Neural cell (in vitro differentiated cells): ENCODE measurements at regions not wholly inside any gene's neighbourhood (a gene's known extent, or its start where the extent isn't known, plus 50 kb on each side); places are given as distances from the start of the nearest gene placed in this dataset.
"Not testable (repeated sequence)": the region's sequence is repeated elsewhere in the genome, so short reads cannot be mapped to it uniquely, and the experiment has no call there.

ENCODE experiments used
- H2AFZ ChIP-seq: fragments of 200-600, 300-800 bp; sonication (generic), shearing (Covaris generic); 2 replicates; pipeline ENCODE4 v1.6.0; 2014; ENCODE audit warnings: low read depth, mild to moderate bottlenecking, antibody characterized with exemption, low read length, moderate library complexity
- H3F3A ChIP-seq: fragments of 200-600 bp; shearing (Covaris generic); 2 replicates; pipeline ENCODE4 v1.6.1; 2016; ENCODE audit warnings: mild to moderate bottlenecking, moderate library complexity, mixed read lengths, antibody characterized with exemption, low read length; ENCODE audit not compliant: insufficient read depth, poor library complexity, severe bottlenecking
- H3K27ac ChIP-seq: fragments of 200-600, 300-800 bp; sonication (generic), shearing (Covaris generic); 2 replicates; pipeline ENCODE4 v1.5.1; 2014; ENCODE audit warnings: mild to moderate bottlenecking, low read length, moderate library complexity
- H3K27me3 ChIP-seq: fragments of 300-800, 200-600 bp; sonication (generic), shearing (Covaris generic); 2 replicates; pipeline ENCODE4 v1.6.0; 2014; ENCODE audit warnings: mild to moderate bottlenecking, low read depth, low read length, moderate library complexity; ENCODE audit not compliant: insufficient read depth
- H3K36me3 ChIP-seq: fragments of 300-800, 200-600 bp; sonication (generic), shearing (Covaris generic); 2 replicates; pipeline ENCODE4 v1.5.1; 2014; ENCODE audit warnings: mild to moderate bottlenecking, antibody characterized with exemption, low read length, moderate library complexity; ENCODE audit not compliant: insufficient read depth
- H3K4me2 ChIP-seq: fragments of 300-800, 200-600 bp; sonication (generic), shearing (Covaris generic); 2 replicates; pipeline ENCODE4 v1.6.0; 2014; ENCODE audit warnings: mild to moderate bottlenecking, low read length
- H3K4me3 ChIP-seq: fragments of 300-800, 200-600 bp; sonication (generic), shearing (Covaris generic); 2 replicates; pipeline ENCODE4 v1.5.1; 2014; ENCODE audit warnings: mild to moderate bottlenecking, low read length, moderate library complexity
- H3K79me2 ChIP-seq: fragments of 200-600 bp; shearing (Covaris generic); replicated peaks from 2 replicates; pipeline ENCODE4 v1.6.0; 2014; ENCODE audit warnings: mild to moderate bottlenecking, low read length, moderate library complexity; ENCODE audit not compliant: insufficient read depth
- H3K9ac ChIP-seq: fragments of 300-800, 200-600 bp; sonication (generic), shearing (Covaris generic); 2 replicates; pipeline ENCODE4 v1.6.1; 2016; ENCODE audit warnings: mild to moderate bottlenecking, low read length, mixed read lengths
- H3K9me2 ChIP-seq: fragments of 200-600 bp; shearing (Covaris generic); 2 replicates; pipeline ENCODE4 v1.6.1; 2016; ENCODE audit warnings: mild to moderate bottlenecking, low read length, mixed read lengths; ENCODE audit not compliant: insufficient read depth
- H3K9me3 ChIP-seq: fragments of 200-600, 300-800 bp; sonication (generic), shearing (Covaris generic); 2 replicates; pipeline ENCODE4 v1.6.1; 2016; ENCODE audit warnings: mild to moderate bottlenecking, mixed run types, low read length, moderate library complexity, mixed read lengths
- H4K20me1 ChIP-seq: fragments of 200-600 bp; shearing (Covaris generic); 2 replicates; pipeline ENCODE4 v1.6.1; 2016; ENCODE audit warnings: mild to moderate bottlenecking, mixed run types; ENCODE audit not compliant: insufficient read depth
- EP300 ChIP-seq: fragments of 450-650 bp; conservative IDR thresholded peaks from 2 replicates; pipeline ENCODE4 v1.6.1; 2014; ENCODE audit warnings: antibody characterized with exemption, mild to moderate bottlenecking, moderate library complexity; ENCODE audit not compliant: poor library complexity, severe bottlenecking
- EZH2 ChIP-seq: fragments of 200-600, 300-800 bp; shearing (Covaris generic), sonication (generic); IDR thresholded peaks from 2 replicates; pipeline ENCODE4 v1.6.1; 2014; ENCODE audit warnings: antibody characterized with exemption, low read length, borderline replicate concordance, mild to moderate bottlenecking; ENCODE audit not compliant: insufficient read depth, poor library complexity, severe bottlenecking
- MXI1 ChIP-seq: fragments of 450-650 bp; conservative IDR thresholded peaks from 2 replicates; pipeline ENCODE4 v1.6.1; 2014; ENCODE audit warnings: antibody characterized with exemption, mild to moderate bottlenecking; ENCODE audit not compliant: poor library complexity, severe bottlenecking
- POLR2AphosphoS5 ChIP-seq: IDR thresholded peaks from 2 replicates; pipeline ENCODE4 v1.6.1; 2012
- RAD21 ChIP-seq: fragments of 450-650 bp; conservative IDR thresholded peaks from 2 replicates; pipeline ENCODE4 v1.6.1; 2014; ENCODE audit warnings: antibody characterized with exemption, mild to moderate bottlenecking, moderate library complexity
- SMC3 ChIP-seq: fragments of 450-650 bp; conservative IDR thresholded peaks from 2 replicates; pipeline ENCODE4 v1.6.1; 2014; ENCODE audit warnings: antibody characterized with exemption, mild to moderate bottlenecking, moderate library complexity; ENCODE audit not compliant: poor library complexity
- TAF1 ChIP-seq: IDR thresholded peaks from 2 replicates; pipeline ENCODE4 v1.6.1; 2012; ENCODE audit warnings: low read depth
- TF ChIP-seq, protein P1 (sequence below): fragments of 450-650 bp; IDR thresholded peaks from 2 replicates; pipeline ENCODE4 v1.5.1; 2014; ENCODE audit warnings: antibody characterized with exemption, mild to moderate bottlenecking, moderate library complexity; ENCODE audit not compliant: poor library complexity, severe bottlenecking
- TF ChIP-seq, protein P2 (sequence below): IDR thresholded peaks from 2 replicates; pipeline ENCODE4 v1.6.1; 2012; ENCODE audit warnings: borderline replicate concordance

DNA sequence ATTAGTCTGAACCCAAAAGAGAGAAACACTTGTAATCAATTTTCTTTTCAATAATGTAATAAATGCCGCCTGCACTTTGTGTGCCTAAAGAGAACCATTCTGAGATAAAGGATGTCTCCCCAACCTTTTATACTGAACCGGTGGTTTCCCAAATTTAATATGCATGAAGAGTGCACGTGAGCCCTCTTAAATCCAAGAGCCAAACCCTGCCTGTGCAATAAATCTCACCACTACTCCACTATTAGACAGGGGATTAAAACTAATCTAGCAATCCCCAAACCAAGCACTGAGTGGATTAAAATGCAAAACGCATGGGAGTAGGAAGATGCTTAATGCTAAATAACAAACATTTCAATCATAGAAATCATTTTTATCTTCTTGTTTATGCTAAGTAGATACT lies 351.0 kb upstream of the PSMD7 start:
- Histone ChIP-seq H3F3A (no peaks in the 10 kb centered on the region), H4K20me1 (no peaks in the 10 kb centered on the region), H3K4me2 (no peak overlapping the region), H3K27me3 (no peaks in the 10 kb centered on the region), H3K27ac (no peak overlapping the region), H3K9me3 (no peaks in the 10 kb centered on the region), H3K79me2 (no peaks in the 10 kb centered on the region), H3K9ac (no peak overlapping the region), H3K9me2 (no peaks in the 10 kb centered on the region), H3K4me3 (no peak overlapping the region), H2AFZ (no peak overlapping the region), H3K36me3 (no peaks in the 10 kb centered on the region)
- no peak for TF ChIP-seq EZH2
- no peak for TF ChIP-seq TAF1

DNA sequence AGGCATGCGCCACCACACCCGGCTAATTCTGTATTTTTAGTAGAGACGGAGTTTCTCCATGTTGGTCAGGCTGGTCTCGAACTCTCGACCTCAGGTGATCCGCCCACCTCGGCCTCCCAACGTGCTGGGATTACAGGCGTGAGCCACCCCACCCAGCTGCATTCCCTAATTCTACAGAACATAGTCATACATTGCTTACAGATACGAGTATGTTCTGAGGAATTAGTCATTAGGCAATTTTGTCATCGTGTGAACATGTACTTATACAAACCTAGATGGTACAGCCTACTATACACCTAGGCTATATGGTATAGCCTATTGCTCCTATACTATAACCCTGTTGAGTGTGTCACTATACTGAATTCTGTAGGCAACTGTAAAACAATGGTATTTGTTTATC lies 353.4 kb upstream of the PSMD7 start:
- H3K27me3 ChIP-seq, H3K9me3 ChIP-seq, H3K27ac ChIP-seq, H2AFZ ChIP-seq, H3F3A ChIP-seq, H3K9ac ChIP-seq, H3K4me3 ChIP-seq, H3K9me2 ChIP-seq, H3K36me3 ChIP-seq, H3K79me2 ChIP-seq, H3K4me2 ChIP-seq, H4K20me1 ChIP-seq: not testable (repeated sequence)

DNA sequence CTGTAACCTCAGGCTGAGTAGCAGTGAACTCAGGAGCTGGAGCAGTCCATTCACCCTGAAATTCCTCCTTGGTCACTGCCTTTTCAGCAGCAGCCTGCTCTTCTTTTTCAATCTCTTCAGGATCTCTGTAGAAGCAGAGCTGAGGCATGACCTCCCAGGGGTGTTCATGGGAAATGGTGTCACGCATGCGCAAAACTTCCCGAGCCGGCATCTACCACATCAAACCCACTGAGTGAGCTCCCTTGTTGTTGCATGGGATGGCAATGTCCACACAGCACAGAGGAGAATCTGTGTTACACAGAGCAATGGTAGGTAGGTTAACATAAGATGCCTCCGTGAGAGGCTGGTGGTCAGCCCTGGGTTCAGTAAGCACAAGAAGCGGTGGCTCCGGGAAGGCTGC lies 355.8 kb upstream of the PSMD7 start:
- H3K79me2 ChIP-seq, H3K9me3 ChIP-seq, H3K36me3 ChIP-seq, H3K27me3 ChIP-seq, H3K27ac ChIP-seq, H4K20me1 ChIP-seq, H3K9me2 ChIP-seq, H2AFZ ChIP-seq, H3K4me2 ChIP-seq, H3K9ac ChIP-seq, H3K4me3 ChIP-seq, H3F3A ChIP-seq: not testable (repeated sequence)

DNA sequence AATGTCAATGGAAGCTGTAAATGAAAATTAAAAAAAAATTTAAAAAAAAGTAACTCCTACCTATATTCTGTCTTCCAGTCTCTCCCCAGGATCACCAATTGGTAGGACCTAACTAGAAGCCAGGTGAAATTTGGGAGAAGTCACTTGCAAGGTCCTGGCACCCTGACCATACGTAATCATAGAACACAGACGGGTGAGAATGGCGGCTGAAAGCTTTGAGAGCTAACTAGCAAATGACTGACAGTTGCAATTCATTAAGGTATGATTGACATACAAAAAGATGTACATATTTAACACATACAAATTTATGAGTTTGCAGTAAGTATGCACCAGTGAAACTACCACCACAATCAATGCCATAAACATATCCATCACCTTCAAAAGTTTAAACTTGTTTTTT lies 372.7 kb upstream of the PSMD7 start:
- Histone ChIP-seq H3K4me2 (no peak overlapping the region), H3K9me2 (no peaks in the 10 kb centered on the region), H3K27ac (no peak overlapping the region), H2AFZ (no peak overlapping the region), H3K4me3 (no peak overlapping the region), H3K36me3 (no peaks in the 10 kb centered on the region), H4K20me1 (no peaks in the 10 kb centered on the region), H3K9me3 (no peaks in the 10 kb centered on the region), H3K27me3 (no peaks in the 10 kb centered on the region), H3K9ac (no peak overlapping the region), H3K79me2 (no peaks in the 10 kb centered on the region), H3F3A (no peaks in the 10 kb centered on the region)
- TF ChIP-seq SMC3, result no peak
- no peak for TF ChIP-seq EP300
- TF ChIP-seq POLR2AphosphoS5, result no peak
- TF ChIP-seq MXI1, result no peak

DNA sequence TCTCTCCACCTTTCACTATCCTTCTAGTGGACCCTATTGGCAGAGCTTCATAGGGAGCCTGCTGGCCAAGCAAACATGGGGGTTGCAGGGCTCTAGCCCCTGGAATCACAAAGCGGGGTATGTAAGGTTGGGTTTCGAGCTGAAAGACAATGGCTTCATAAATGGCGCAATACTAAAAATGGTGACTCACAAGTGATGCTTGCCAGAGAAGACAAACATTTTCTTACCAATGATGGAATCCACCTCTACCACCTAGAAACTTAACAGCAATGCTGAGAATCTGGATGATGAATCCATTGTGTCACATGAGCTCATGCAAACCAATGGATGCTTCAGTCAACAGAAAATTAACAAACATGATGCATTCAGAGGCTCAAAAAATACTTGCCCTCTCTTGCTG lies 375.3 kb upstream of the PSMD7 start:
- H2AFZ ChIP-seq, result no peak overlapping the region
- no peak overlapping the region for H3K9ac ChIP-seq
- no peaks in the 10 kb centered on the region for H3K79me2 ChIP-seq
- no peak overlapping the region for H3K4me3 ChIP-seq
- no peaks in the 10 kb centered on the region for H3K9me2 ChIP-seq
- TF ChIP-seq EP300, result no peak
- TF ChIP-seq, protein P1, sequence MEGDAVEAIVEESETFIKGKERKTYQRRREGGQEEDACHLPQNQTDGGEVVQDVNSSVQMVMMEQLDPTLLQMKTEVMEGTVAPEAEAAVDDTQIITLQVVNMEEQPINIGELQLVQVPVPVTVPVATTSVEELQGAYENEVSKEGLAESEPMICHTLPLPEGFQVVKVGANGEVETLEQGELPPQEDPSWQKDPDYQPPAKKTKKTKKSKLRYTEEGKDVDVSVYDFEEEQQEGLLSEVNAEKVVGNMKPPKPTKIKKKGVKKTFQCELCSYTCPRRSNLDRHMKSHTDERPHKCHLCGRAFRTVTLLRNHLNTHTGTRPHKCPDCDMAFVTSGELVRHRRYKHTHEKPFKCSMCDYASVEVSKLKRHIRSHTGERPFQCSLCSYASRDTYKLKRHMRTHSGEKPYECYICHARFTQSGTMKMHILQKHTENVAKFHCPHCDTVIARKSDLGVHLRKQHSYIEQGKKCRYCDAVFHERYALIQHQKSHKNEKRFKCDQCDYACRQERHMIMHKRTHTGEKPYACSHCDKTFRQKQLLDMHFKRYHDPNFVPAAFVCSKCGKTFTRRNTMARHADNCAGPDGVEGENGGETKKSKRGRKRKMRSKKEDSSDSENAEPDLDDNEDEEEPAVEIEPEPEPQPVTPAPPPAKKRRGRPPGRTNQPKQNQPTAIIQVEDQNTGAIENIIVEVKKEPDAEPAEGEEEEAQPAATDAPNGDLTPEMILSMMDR, result no peak
- TF ChIP-seq EZH2, result no peak
- TF ChIP-seq TAF1, result no peak
- TF ChIP-seq POLR2AphosphoS5, result no peak
- TF ChIP-seq, protein P2, sequence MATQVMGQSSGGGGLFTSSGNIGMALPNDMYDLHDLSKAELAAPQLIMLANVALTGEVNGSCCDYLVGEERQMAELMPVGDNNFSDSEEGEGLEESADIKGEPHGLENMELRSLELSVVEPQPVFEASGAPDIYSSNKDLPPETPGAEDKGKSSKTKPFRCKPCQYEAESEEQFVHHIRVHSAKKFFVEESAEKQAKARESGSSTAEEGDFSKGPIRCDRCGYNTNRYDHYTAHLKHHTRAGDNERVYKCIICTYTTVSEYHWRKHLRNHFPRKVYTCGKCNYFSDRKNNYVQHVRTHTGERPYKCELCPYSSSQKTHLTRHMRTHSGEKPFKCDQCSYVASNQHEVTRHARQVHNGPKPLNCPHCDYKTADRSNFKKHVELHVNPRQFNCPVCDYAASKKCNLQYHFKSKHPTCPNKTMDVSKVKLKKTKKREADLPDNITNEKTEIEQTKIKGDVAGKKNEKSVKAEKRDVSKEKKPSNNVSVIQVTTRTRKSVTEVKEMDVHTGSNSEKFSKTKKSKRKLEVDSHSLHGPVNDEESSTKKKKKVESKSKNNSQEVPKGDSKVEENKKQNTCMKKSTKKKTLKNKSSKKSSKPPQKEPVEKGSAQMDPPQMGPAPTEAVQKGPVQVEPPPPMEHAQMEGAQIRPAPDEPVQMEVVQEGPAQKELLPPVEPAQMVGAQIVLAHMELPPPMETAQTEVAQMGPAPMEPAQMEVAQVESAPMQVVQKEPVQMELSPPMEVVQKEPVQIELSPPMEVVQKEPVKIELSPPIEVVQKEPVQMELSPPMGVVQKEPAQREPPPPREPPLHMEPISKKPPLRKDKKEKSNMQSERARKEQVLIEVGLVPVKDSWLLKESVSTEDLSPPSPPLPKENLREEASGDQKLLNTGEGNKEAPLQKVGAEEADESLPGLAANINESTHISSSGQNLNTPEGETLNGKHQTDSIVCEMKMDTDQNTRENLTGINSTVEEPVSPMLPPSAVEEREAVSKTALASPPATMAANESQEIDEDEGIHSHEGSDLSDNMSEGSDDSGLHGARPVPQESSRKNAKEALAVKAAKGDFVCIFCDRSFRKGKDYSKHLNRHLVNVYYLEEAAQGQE, result no peak
- no peak for TF ChIP-seq SMC3
- no peak for TF ChIP-seq RAD21
- no peak for TF ChIP-seq MXI1
- H3K27ac ChIP-seq, result no peak overlapping the region
- no peaks in the 10 kb centered on the region for H4K20me1 ChIP-seq
- H3F3A ChIP-seq, result no peaks in the 10 kb centered on the region
- H3K36me3 ChIP-seq, result no peaks in the 10 kb centered on the region
- H3K4me2 ChIP-seq, result no peak overlapping the region
- H3K9me3 ChIP-seq, result no peaks in the 10 kb centered on the region
- H3K27me3 ChIP-seq, result no peaks in the 10 kb centered on the region
